ENCODE measurements at regions not wholly inside any gene's neighbourhood (a gene's known extent, or its start where the extent isn't known, plus 50 kb on each side); places are given as distances from the start of the nearest gene placed in this dataset.

GRCh38 chr16:61243954-61244353 is 792.3 kb downstream of the CDH8 start:
- TF ChIP-seq POLR2A (IDR thresholded peaks at IDR 0.05) = no peak
- no peak for TF ChIP-seq EP300 (IDR thresholded peaks at IDR 0.05)
- TF ChIP-seq POLR2AphosphoS5 (IDR thresholded peaks at IDR 0.05) = no peak
